Thoracic aorta (tissue), 2 donors: ENCODE measurements at regions not wholly inside any gene's neighbourhood (a gene's known extent, or its start where the extent isn't known, plus 50 kb on each side); places are given as distances from the start of the nearest gene placed in this dataset.

Experiments
- ATAC-seq: fragments of 150-250 bp; one replicate; pipeline ENCODE4 v1.8.0; 2017; ENCODE audit warnings: low read depth; ENCODE audit not compliant: insufficient number of reproducible peaks, low FRiP score
- DNase-seq: peaks from one replicate; pipeline ENCODE4 v3.0.0-alpha.2; 2020; ENCODE audit warnings: low spot score
- H3K27ac ChIP-seq, 2 donors: fragments of 200-600 bp; sonication (generic); 1 replicate in 1 of 2; 2 replicates in 1 of 2; pipeline ENCODE4 v1.5.1; 2016; ENCODE audit warnings: mild to moderate bottlenecking in 2 of 2, moderate library complexity in 2 of 2
- H3K27me3 ChIP-seq: fragments of 200-600 bp; sonication (generic); replicated peaks from 2 replicates; pipeline ENCODE4 v1.6.0; 2016; ENCODE audit warnings: mild to moderate bottlenecking; ENCODE audit not compliant: insufficient read depth
- H3K36me3 ChIP-seq: fragments of 200-600 bp; sonication (generic); one replicate; pipeline ENCODE4 v1.5.1; 2016
- H3K4me1 ChIP-seq, 2 donors: fragments of 200-600 bp; sonication (generic); 1 replicate in 1 of 2; 2 replicates in 1 of 2; pipeline versions ENCODE4 v1.5.1 to v1.6.0; 2016; ENCODE audit warnings: low read depth in 2 of 2, mild to moderate bottlenecking in 1 of 2; ENCODE audit not compliant: control insufficient read depth in 1 of 2
- H3K4me3 ChIP-seq: fragments of 200-600 bp; sonication (generic); 2 replicates; pipeline ENCODE4 v1.5.1; 2016; ENCODE audit warnings: mild to moderate bottlenecking
- H3K9me3 ChIP-seq: fragments of 200-600 bp; sonication (generic); 2 replicates; pipeline ENCODE4 v1.5.1; 2016
- CTCF ChIP-seq: fragments of 200-600 bp; sonication (generic); IDR thresholded peaks from one replicate; pipeline ENCODE4 v1.5.1; 2019; ENCODE audit warnings: antibody characterized with exemption

- ATAC-seq (peak; percentile 26), DNase-seq (no peak)
- peaks cover 27 to 50% of the 10 kb centered on the region in 2 donors for H3K4me1 ChIP-seq
- peak overlapping the region; percentile 17 for H3K4me3 ChIP-seq
- no peaks in the 10 kb centered on the region for H3K36me3 ChIP-seq
- H3K27ac ChIP-seq, result peak overlapping the region; percentile 43 to 72
- H3K27me3 ChIP-seq, result no peaks in the 10 kb centered on the region
- no peaks in the 10 kb centered on the region for H3K9me3 ChIP-seq
- peak; percentile 33 for TF ChIP-seq CTCF
Observed at GRCh38 chr12:67430708-67431335, 161.7 kb downstream of the CAND1 start.

- H3K36me3 ChIP-seq, result no peaks in the 10 kb centered on the region
- H3K4me1 ChIP-seq, result peaks cover 27 to 54% of the 10 kb centered on the region in 2 donors
- no peak for TF ChIP-seq CTCF
- ATAC-seq, result no peak
- H3K9me3 ChIP-seq, result no peaks in the 10 kb centered on the region
- H3K27ac ChIP-seq, result peak overlapping the region; percentile 43 to 72
- H3K4me3 ChIP-seq, result no peak overlapping the region
- no peaks in the 10 kb centered on the region for H3K27me3 ChIP-seq
- DNase-seq, result no peak
Observed at GRCh38 chr12:67431411-67432020, 162.4 kb downstream of the CAND1 start.

GRCh38 chr12:67433385-67434175 lies 164.4 kb downstream of the CAND1 start:
- Histone ChIP-seq H3K27me3 (no peaks in the 10 kb centered on the region), H3K36me3 (no peaks in the 10 kb centered on the region), H3K27ac (peak overlapping the region; percentile 30 to 69), H3K4me3 (no peak overlapping the region), H3K9me3 (no peaks in the 10 kb centered on the region), H3K4me1 (peaks cover 27 to 54% of the 10 kb centered on the region in 2 donors)
- DNase-seq (no peak), ATAC-seq (no peak)
- no peak for TF ChIP-seq CTCF

- DNase-seq (no peak), ATAC-seq (peak; percentile 56)
- Histone ChIP-seq H3K9me3 (no peaks in the 10 kb centered on the region), H3K4me3 (no peak overlapping the region), H3K27ac (peak overlapping the region; percentile 30 to 69), H3K27me3 (no peaks in the 10 kb centered on the region), H3K4me1 (peaks cover 27 to 51% of the 10 kb centered on the region in 2 donors), H3K36me3 (no peaks in the 10 kb centered on the region)
- no peak for TF ChIP-seq CTCF
Observed at GRCh38 chr12:67434671-67435370, 165.7 kb downstream of the CAND1 start.

GRCh38 chr12:67436230-67436629 lies 167.1 kb downstream of the CAND1 start:
- ATAC-seq, result no peak
- no peaks in the 10 kb centered on the region for H3K36me3 ChIP-seq
- no peaks in the 10 kb centered on the region for H3K9me3 ChIP-seq
- peak overlapping the region in 1 of 2 donors; percentile 69 for H3K27ac ChIP-seq
- no peak for TF ChIP-seq CTCF
- H3K4me3 ChIP-seq, result no peak overlapping the region
- H3K4me1 ChIP-seq, result peaks cover 21 to 37% of the 10 kb centered on the region in 2 donors
- DNase-seq, result no peak
- H3K27me3 ChIP-seq, result no peaks in the 10 kb centered on the region
